ENCODE measurements at regions not wholly inside any gene's neighbourhood (a gene's known extent, or its start where the extent isn't known, plus 50 kb on each side); places are given as distances from the start of the nearest gene placed in this dataset.

DNA sequence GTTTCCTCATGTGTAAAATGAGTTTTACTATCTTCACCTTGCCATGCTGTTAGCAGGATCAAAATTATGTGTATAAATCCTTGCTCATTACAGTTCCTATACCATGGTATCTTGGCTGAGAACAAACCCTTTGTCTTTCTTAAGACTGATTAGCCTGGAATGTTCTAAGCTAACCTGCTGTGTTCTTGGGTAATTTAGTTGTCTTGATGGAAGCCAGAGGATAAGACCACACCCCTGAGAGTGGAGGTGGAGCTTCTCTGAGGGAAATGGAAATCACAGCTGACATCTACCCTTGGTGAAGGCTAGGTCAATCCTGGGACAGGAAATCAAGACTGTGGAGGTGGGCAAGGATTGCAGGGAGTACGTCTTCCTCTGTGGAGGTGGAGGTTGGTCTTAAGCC lies 206.1 kb upstream of the ARHGAP20 start:
- H3K4me3 ChIP-seq (IDR thresholded peaks at IDR 0.05; ENCODE audit: insufficient read depth, low read depth, low read length): no peak overlapping the region
- no peak overlapping the region for H3K4me2 ChIP-seq
- no peak overlapping the region for H3K9ac ChIP-seq
- TF ChIP-seq, protein P1, sequence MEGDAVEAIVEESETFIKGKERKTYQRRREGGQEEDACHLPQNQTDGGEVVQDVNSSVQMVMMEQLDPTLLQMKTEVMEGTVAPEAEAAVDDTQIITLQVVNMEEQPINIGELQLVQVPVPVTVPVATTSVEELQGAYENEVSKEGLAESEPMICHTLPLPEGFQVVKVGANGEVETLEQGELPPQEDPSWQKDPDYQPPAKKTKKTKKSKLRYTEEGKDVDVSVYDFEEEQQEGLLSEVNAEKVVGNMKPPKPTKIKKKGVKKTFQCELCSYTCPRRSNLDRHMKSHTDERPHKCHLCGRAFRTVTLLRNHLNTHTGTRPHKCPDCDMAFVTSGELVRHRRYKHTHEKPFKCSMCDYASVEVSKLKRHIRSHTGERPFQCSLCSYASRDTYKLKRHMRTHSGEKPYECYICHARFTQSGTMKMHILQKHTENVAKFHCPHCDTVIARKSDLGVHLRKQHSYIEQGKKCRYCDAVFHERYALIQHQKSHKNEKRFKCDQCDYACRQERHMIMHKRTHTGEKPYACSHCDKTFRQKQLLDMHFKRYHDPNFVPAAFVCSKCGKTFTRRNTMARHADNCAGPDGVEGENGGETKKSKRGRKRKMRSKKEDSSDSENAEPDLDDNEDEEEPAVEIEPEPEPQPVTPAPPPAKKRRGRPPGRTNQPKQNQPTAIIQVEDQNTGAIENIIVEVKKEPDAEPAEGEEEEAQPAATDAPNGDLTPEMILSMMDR (conservative IDR thresholded peaks at IDR 0.05; ENCODE audit: low read depth, low read length): no peak
- H3K36me3 ChIP-seq (ENCODE audit: insufficient read depth): no peaks in the 10 kb centered on the region
- H3K4me1 ChIP-seq (ENCODE audit: low read depth, poor library complexity, severe bottlenecking): no peaks in the 10 kb centered on the region
- H3K27me3 ChIP-seq (ENCODE audit: insufficient read depth, low read depth): no peaks in the 10 kb centered on the region
- H4K20me1 ChIP-seq (ENCODE audit: insufficient read depth): no peaks in the 10 kb centered on the region
- no peak overlapping the region for H3K27ac ChIP-seq
- H3K79me2 ChIP-seq (ENCODE audit: insufficient read depth, low read depth): no peaks in the 10 kb centered on the region
- H2AFZ ChIP-seq (ENCODE audit: low read depth): no peak overlapping the region

DNA sequence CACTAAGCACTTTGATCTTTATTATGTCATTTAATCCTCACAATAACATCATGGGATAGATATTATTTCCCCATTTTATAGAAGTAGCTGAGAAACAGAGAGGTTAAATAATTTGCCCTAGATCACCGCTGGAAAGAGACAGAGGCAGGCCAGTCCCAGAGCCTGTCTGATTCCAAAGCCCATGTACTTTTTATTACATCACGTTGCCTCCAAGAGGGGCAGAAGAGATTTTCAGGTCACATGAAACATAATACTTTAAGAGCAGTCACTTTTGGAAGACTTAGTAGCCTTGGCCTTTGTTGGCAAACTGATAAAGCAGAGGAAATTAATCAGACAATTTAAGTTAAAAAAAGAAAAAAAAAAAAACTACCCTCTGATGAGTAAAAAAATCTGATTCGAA lies 200.2 kb upstream of the ARHGAP20 start:
- no peaks in the 10 kb centered on the region for H3K36me3 ChIP-seq (ENCODE audit: insufficient read depth)
- no peak overlapping the region for H3K9ac ChIP-seq
- H3K4me1 ChIP-seq (ENCODE audit: low read depth, poor library complexity, severe bottlenecking): peaks cover 8% of the 10 kb centered on the region
- TF ChIP-seq, protein P1 (conservative IDR thresholded peaks at IDR 0.05; ENCODE audit: low read depth, low read length): no peak
- H3K4me3 ChIP-seq (IDR thresholded peaks at IDR 0.05; ENCODE audit: insufficient read depth, low read depth, low read length): no peak overlapping the region
- no peaks in the 10 kb centered on the region for H3K27me3 ChIP-seq (ENCODE audit: insufficient read depth, low read depth)
- H3K79me2 ChIP-seq (ENCODE audit: insufficient read depth, low read depth): no peaks in the 10 kb centered on the region
- H4K20me1 ChIP-seq (ENCODE audit: insufficient read depth): no peaks in the 10 kb centered on the region
- no peak overlapping the region for H3K4me2 ChIP-seq
- H2AFZ ChIP-seq (ENCODE audit: low read depth): no peak overlapping the region
- H3K27ac ChIP-seq: no peak overlapping the region

DNA sequence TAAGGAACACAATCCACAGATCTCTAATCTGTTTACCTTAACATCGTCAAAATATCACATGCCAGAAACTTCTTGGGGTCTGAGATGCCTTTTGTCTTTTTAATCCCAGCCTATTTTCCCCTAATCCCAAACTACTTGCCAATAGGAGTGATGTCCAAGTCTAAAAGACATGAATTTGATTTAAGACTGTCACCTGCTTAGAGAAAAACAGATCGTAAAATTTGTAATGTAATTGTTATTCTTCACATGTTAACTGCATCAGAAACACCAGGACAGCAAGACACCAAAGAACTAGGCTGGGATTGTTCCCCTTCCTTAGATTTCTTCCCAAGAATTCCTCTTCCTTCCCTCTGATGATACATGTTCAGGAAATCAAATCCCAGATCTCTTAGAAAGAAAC lies 198.1 kb upstream of the ARHGAP20 start:
- Histone ChIP-seq H3K36me3 (ENCODE audit: insufficient read depth) (no peaks in the 10 kb centered on the region), H3K4me1 (ENCODE audit: low read depth, poor library complexity, severe bottlenecking) (peaks cover 14% of the 10 kb centered on the region), H3K9ac (no peak overlapping the region), H3K79me2 (ENCODE audit: insufficient read depth, low read depth) (no peaks in the 10 kb centered on the region), H3K4me3 (IDR thresholded peaks at IDR 0.05; ENCODE audit: insufficient read depth, low read depth, low read length) (no peak overlapping the region), H2AFZ (ENCODE audit: low read depth) (no peak overlapping the region), H4K20me1 (ENCODE audit: insufficient read depth) (no peaks in the 10 kb centered on the region), H3K4me2 (no peak overlapping the region), H3K27me3 (ENCODE audit: insufficient read depth, low read depth) (no peaks in the 10 kb centered on the region), H3K27ac (no peak overlapping the region)
- TF ChIP-seq, protein P1 (conservative IDR thresholded peaks at IDR 0.05; ENCODE audit: low read depth, low read length): no peak

DNA sequence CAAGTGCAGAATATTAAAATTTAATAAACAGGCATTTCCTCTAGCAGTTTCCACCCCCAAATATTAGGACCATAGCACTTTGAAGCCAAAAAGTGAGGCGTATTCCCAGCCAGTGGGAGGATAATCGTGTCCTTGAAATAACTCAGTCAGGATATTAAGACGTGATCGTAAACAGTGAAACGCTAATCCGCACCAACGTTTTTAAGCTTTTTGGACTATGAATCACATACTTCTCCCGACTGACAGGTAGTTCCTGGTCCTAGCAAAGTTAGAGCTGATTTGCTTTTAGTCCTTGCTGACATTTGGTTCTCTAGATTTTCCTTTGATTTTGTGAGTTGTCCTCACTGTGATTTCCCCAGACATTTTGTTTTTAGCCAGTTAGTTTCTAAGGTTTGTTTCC lies 197.1 kb upstream of the ARHGAP20 start:
- Histone ChIP-seq H3K4me1 (ENCODE audit: low read depth, poor library complexity, severe bottlenecking) (peaks cover 14% of the 10 kb centered on the region), H3K9ac (no peak overlapping the region), H3K4me3 (IDR thresholded peaks at IDR 0.05; ENCODE audit: insufficient read depth, low read depth, low read length) (no peak overlapping the region), H3K36me3 (ENCODE audit: insufficient read depth) (no peaks in the 10 kb centered on the region), H2AFZ (ENCODE audit: low read depth) (no peak overlapping the region), H3K27me3 (ENCODE audit: insufficient read depth, low read depth) (no peaks in the 10 kb centered on the region), H4K20me1 (ENCODE audit: insufficient read depth) (no peaks in the 10 kb centered on the region), H3K4me2 (no peak overlapping the region), H3K79me2 (ENCODE audit: insufficient read depth, low read depth) (no peaks in the 10 kb centered on the region), H3K27ac (no peak overlapping the region)
- TF ChIP-seq, protein P1 (conservative IDR thresholded peaks at IDR 0.05; ENCODE audit: low read depth, low read length): no peak
